Cardiac fibroblast (primary cell): ENCODE measurements at regions not wholly inside any gene's neighbourhood (a gene's known extent, or its start where the extent isn't known, plus 50 kb on each side); places are given as distances from the start of the nearest gene placed in this dataset.

ENCODE experiments used
- DNase-seq, 2 donors: peaks; one replicate each; pipeline versions ENCODE4 v3.0.0 to v3.0.0-alpha.2; 2010; ENCODE audit warnings: low read depth in 2 of 2
- H3K4me3 ChIP-seq, 2 donors: replicated peaks in 1 of 2; 1 replicate in 1 of 2; 2 replicates in 1 of 2; pipeline ENCODE4 v1.5.1; 2011; ENCODE audit warnings: low read depth in 2 of 2, low read length in 2 of 2, mild to moderate bottlenecking in 2 of 2, moderate library complexity in 1 of 2
- TF ChIP-seq, protein P1 (sequence below): IDR thresholded peaks from one replicate; pipeline ENCODE4 v1.5.1; 2011; ENCODE audit warnings: low read depth, mild to moderate bottlenecking, low read length, inconsistent platforms

GRCh38 chr4:157741642-157742041, 431.2 kb downstream of the GASK1B start:
- no peak overlapping the region for H3K4me3 ChIP-seq
- TF ChIP-seq, protein P1, sequence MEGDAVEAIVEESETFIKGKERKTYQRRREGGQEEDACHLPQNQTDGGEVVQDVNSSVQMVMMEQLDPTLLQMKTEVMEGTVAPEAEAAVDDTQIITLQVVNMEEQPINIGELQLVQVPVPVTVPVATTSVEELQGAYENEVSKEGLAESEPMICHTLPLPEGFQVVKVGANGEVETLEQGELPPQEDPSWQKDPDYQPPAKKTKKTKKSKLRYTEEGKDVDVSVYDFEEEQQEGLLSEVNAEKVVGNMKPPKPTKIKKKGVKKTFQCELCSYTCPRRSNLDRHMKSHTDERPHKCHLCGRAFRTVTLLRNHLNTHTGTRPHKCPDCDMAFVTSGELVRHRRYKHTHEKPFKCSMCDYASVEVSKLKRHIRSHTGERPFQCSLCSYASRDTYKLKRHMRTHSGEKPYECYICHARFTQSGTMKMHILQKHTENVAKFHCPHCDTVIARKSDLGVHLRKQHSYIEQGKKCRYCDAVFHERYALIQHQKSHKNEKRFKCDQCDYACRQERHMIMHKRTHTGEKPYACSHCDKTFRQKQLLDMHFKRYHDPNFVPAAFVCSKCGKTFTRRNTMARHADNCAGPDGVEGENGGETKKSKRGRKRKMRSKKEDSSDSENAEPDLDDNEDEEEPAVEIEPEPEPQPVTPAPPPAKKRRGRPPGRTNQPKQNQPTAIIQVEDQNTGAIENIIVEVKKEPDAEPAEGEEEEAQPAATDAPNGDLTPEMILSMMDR = no peak
- peak in 1 of 2 donors; percentile 40 for DNase-seq

GRCh38 chr4:157739242-157739641, 433.6 kb downstream of the GASK1B start:
- peak; percentile 5 to 70 for DNase-seq
- TF ChIP-seq, protein P1 = no peak
- no peak overlapping the region for H3K4me3 ChIP-seq

GRCh38 chr4:157728215-157728614, 444.6 kb downstream of the GASK1B start:
- TF ChIP-seq, protein P1 = no peak
- H3K4me3 ChIP-seq = no peak overlapping the region
- no peak for DNase-seq

DNA sequence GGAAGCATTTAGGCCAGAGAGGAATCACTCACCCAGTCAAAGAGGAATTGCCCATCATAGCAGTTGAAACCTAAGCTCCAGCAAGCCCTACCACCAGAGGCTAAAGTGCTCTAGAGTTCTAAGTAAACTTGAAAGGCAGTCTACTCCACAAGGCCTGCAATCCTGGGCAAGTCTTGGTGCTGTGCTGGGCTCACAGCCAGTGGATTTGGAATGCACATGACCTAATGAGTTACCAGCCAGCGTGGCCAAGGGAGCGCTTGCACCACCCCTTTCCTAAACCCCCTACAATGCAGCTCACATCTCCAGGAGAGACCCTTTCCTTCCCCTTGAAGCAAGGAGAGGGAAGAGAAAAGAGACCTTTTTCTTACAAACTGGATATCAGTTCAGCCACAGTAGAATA, 445.7 kb downstream of the GASK1B start:
- H3K4me3 ChIP-seq = no peak overlapping the region
- TF ChIP-seq, protein P1 = no peak
- no peak for DNase-seq

DNA sequence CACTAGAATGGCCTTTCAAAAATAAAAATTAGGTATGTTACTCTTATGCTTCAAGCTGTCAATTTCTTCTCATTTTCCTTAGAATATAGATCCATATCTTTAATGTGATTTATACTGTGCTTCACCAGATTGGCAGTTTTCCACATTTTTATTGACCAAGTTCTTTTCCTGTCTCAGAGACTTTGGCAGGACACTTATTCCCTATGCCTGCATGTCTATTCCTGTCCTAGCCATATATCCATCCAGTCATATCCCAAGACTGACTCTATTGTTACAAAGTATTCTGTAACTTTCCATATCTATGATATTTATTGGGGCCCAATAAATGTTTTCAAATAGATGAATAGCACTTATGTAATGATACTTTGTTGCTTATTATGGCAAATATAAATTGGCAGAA, 450.7 kb downstream of the GASK1B start:
- TF ChIP-seq, protein P1 = no peak
- H3K4me3 ChIP-seq = no peak overlapping the region

GRCh38 chr4:157713342-157713741, 459.5 kb downstream of the GASK1B start:
- no peak overlapping the region for H3K4me3 ChIP-seq
- TF ChIP-seq, protein P1 = no peak
- DNase-seq = peak in 1 of 2 donors; percentile 18

More for the DNA sequence above, 450.7 kb downstream of the GASK1B start:
- DNase-seq = no peak

DNA sequence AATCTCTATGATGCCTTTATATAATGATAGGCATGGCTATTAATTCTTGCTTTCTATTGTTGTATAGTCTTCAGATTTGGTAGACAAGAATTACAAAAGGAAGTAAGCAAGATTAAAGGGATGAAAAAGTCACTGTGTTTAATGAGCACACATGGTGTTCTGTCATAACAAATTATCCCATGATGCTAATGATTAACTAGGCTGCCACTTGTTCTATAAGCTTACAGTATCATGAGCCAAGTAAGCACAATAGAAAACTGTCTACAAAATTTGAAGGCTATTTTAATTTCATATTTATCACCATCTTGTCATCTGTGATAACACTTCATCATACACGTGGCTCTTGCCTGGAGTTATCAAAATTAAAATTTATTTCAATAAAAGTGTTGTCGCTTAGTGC, 466.7 kb downstream of the GASK1B start:
- TF ChIP-seq, protein P1 = no peak

More for the DNA sequence above, 466.7 kb downstream of the GASK1B start:
- DNase-seq = no peak
- no peak overlapping the region for H3K4me3 ChIP-seq
